ENCODE measurements at regions not wholly inside any gene's neighbourhood (a gene's known extent, or its start where the extent isn't known, plus 50 kb on each side); places are given as distances from the start of the nearest gene placed in this dataset.

GRCh38 chr5:174281089-174281760 lies 235.7 kb downstream of the NSG2 start:
- FAIRE-seq, result no peak
- Histone ChIP-seq H3K23ac (ENCODE audit: insufficient read length) (no peak overlapping the region), H2BK12ac (ENCODE audit: low read depth, low read length) (no peak overlapping the region), H2BK120ac (replicated peaks; ENCODE audit: low read depth, low read length) (no peak overlapping the region), H3K18ac (ENCODE audit: extremely low read depth, low read length) (no peak overlapping the region), H4K20me1 (replicated peaks in 1 of 2; ENCODE audit: control insufficient read depth in 1 of 2, insufficient read depth in 2 of 2, low read length in 2 of 2) (no peaks in the 10 kb centered on the region), H2AK5ac (ENCODE audit: low read depth, low read length) (no peak overlapping the region), H3K79me1 (ENCODE audit: low read depth, low read length) (no peaks in the 10 kb centered on the region; the same call in 1 of the 2 replicates), H3K9ac (replicated peaks in 1 of 4; ENCODE audit: extremely low read depth in 1 of 4, low read depth in 3 of 4, low read length in 3 of 4) (no peak overlapping the region), H2AFZ (ENCODE audit: low read length) (no peak overlapping the region), H2BK20ac (ENCODE audit: low read length) (no peak overlapping the region), H3K79me2 (ENCODE audit: control insufficient read depth in 1 of 2, insufficient read depth in 2 of 2, low read length in 2 of 2) (no peaks in the 10 kb centered on the region), H4K5ac (ENCODE audit: insufficient read length, low read depth, low read length) (no peak overlapping the region), H3K27ac (ENCODE audit: low read depth, low read length) (no peak overlapping the region), H2BK15ac (ENCODE audit: low read length) (no peak overlapping the region), H3K23me2 (ENCODE audit: low read depth, low read length) (no peaks in the 10 kb centered on the region), H2BK5ac (ENCODE audit: low read depth, low read length) (no peak overlapping the region), H4K91ac (replicated peaks; ENCODE audit: insufficient read length, low read length) (no peak overlapping the region), H4K8ac (ENCODE audit: extremely low read depth, insufficient read depth, low read length) (no peak overlapping the region), H3K27me3 (replicated peaks in 1 of 4; ENCODE audit: control insufficient read depth in 3 of 4, extremely low read depth in 1 of 4, insufficient read depth in 3 of 4, low read length in 3 of 4) (no peaks in the 10 kb centered on the region; a peak in 1 of 7 replicates), H3K4me2 (ENCODE audit: insufficient read depth in 1 of 2, low read depth in 2 of 2, low read length in 2 of 2) (no peak overlapping the region), H3K56ac (replicated peaks; ENCODE audit: insufficient read length, low read depth, low read length) (no peak overlapping the region), H3K14ac (ENCODE audit: insufficient read length) (no peak overlapping the region), H3K9me3 (ENCODE audit: insufficient read depth in 2 of 2, low read depth in 1 of 2, low read length in 1 of 2) (0 out of 4 replicates have a peak, but pooled peaks cover 0 to 3% of the 10 kb centered on the region in 2 experiments), H3K4ac (replicated peaks; ENCODE audit: insufficient read length, low read depth, low read length) (no peak overlapping the region), H3K4me3 (ENCODE audit: extremely low read depth in 1 of 4, insufficient read depth in 2 of 4, low read depth in 3 of 4, low read length in 4 of 4) (no peak overlapping the region), H3K36me3 (ENCODE audit: control insufficient read depth in 2 of 4, insufficient read depth in 4 of 4, low read length in 3 of 4) (no peaks in the 10 kb centered on the region), H3K4me1 (replicated peaks in 1 of 4; ENCODE audit: control insufficient read depth in 3 of 4, insufficient read depth in 4 of 4, low read length in 3 of 4) (no peaks in the 10 kb centered on the region)
- ChIA-PET POLR2A (ENCODE audit: partially characterized antibody) (no interaction called here), CTCF (ENCODE audit: partially characterized antibody) (interaction anchor here (0.8 to 2.3 kb wide), 3 partner anchors 8 to 236 kb away, joined by 3 to 6 read pairs (median 4); partner anchors contain the start of gene NSG2)
- no peak for TF ChIP-seq SIX5 (IDR thresholded peaks at IDR 0.05; ENCODE audit: low read depth, low read length)
- TF ChIP-seq CREB1 (IDR thresholded peaks at IDR 0.05), result no peak
- TF ChIP-seq BRCA1 (IDR thresholded peaks at IDR 0.05; ENCODE audit: low read depth, low read length), result no peak
- 87% methylated on average over 4 of the region's 4 CpGs; no CpG with 5 or more reads in 1 of the 2 experiments for WGBS, 2 experiments (ENCODE audit: extremely low coverage in 1 of 2, insufficient coverage in 1 of 2, insufficient read length in 1 of 2, insufficient replicate concordance in 2 of 2, low coverage in 1 of 2, low lambda C conversion rate in 2 of 2, missing lambda C conversion rate in 1 of 2)
- DNase-seq (ENCODE audit: low read depth in 1 of 2, low spot score in 2 of 2), result no peak
